GM19463 (cell line): ENCODE measurements at regions not wholly inside any gene's neighbourhood (a gene's known extent, or its start where the extent isn't known, plus 50 kb on each side); places are given as distances from the start of the nearest gene placed in this dataset.
"Not testable (repeated sequence)": the region's sequence is repeated elsewhere in the genome, so short reads cannot be mapped to it uniquely, and the experiment has no call there.

Experiments used
- ATAC-seq: cut with Tn5 transposase; IDR thresholded peaks from one replicate; pipeline ENCODE4 v1.9.1; 2021; ENCODE audit warnings: mild to moderate bottlenecking, moderate library complexity; ENCODE audit not compliant: unreplicated experiment

DNA sequence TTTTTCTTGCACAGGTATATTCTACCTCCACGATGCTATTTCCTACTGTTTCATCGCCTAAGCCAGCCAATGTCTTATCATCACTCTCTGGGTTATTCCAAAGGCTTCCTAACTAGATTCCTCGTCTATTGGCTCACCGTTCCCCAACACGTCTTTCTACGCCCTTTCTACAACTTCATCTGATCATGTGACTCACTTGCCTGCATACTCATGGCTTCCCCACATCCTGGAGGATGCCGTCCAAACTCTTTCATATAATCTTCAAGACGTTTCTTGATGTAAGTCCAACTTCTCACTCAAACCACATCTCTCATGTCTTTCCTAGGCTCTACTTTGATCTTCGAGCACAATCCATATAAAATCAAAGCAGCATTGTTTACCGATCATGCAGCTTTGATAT, 322.0 kb upstream of the PPARGC1A start:
- no peak for ATAC-seq

- no peak for ATAC-seq
These were observed 320.6 kb upstream of the PPARGC1A start for GRCh38 chr4:24210332-24210902.

DNA sequence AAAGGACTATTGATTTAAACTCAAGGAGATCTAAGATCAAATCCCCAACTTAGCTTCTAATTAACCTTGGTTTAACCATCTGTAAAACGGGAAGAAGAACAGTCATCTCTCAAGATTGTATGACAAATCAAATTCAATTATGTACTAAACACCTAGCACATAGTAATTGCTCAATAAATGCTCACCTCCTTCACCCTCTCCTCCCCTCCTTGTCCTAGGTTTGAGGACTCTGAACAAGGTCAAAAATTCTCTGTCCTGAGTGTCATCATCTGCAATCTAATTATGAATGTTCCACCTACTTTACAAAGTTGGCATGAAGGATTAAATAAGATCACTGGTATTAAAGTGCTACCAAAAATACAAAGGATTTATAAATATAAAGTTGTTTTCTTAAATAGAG, 320.1 kb upstream of the PPARGC1A start:
- no peak for ATAC-seq

GRCh38 chr4:24209131-24209530, 319.3 kb upstream of the PPARGC1A start:
- no peak for ATAC-seq

DNA sequence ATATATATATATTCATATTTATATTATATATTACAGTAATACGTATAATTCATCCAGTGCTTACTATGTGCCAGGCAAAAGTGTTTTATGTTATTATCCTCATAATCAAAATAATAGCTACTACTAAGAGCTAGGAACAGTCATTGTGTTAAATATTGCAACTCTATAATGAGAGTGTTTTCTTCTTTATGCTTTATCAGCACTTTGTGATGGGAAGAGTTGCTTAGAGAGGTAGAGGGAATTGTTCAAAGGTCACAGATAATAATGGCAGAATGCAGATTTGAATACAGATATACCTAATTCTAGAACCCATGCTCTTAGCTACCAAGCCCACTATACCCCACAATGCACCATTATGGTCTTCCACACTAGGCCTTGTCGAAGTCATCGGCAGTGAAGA, 318.8 kb upstream of the PPARGC1A start:
- ATAC-seq = no peak

- ATAC-seq = not testable (repeated sequence)
These were observed 314.9 kb upstream of the PPARGC1A start for GRCh38 chr4:24204708-24205107.

GRCh38 chr4:24203926-24204325, 314.1 kb upstream of the PPARGC1A start:
- ATAC-seq = no peak

- no peak for ATAC-seq
These were observed 312.7 kb upstream of the PPARGC1A start for GRCh38 chr4:24202579-24202978.

DNA sequence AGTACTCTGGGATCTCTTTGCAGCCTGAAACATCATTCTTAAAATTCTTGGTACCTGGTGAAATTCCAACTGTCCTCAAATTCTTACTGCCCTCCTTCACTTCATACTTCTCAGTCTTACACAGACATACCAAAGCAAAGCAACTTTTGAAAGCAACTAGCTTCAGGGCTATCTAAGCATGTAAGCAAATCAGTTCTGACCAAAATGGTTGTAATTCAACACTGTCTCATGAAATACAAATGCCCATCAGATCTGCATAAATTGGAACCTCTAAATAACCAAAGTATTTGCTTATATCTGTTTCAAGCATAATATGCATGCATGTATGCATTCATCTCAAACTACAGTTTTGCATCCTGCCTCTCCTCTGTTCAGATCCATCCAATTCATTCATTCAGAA, 308.1 kb upstream of the PPARGC1A start:
- no peak for ATAC-seq

DNA sequence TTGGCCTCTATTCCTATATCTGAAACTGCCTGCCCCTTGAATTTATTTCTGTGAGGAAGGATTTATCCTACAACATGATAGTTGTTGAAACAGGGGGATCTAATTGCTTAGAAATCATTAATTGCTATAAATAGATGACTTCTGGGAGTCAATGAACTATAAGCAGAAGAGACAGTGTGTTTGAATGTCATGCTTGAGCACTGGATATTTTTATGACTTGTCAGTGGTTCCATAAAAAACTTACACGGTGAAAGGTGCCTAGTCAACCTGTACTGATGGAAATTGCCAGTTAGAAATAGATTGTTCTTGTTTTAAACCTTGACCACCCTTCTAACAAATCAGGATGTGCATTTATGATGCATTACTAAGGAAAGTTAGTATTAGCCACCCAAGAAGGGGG, 306.9 kb upstream of the PPARGC1A start:
- ATAC-seq = no peak

GRCh38 chr4:24195991-24196736, 306.3 kb upstream of the PPARGC1A start:
- ATAC-seq = no peak

DNA sequence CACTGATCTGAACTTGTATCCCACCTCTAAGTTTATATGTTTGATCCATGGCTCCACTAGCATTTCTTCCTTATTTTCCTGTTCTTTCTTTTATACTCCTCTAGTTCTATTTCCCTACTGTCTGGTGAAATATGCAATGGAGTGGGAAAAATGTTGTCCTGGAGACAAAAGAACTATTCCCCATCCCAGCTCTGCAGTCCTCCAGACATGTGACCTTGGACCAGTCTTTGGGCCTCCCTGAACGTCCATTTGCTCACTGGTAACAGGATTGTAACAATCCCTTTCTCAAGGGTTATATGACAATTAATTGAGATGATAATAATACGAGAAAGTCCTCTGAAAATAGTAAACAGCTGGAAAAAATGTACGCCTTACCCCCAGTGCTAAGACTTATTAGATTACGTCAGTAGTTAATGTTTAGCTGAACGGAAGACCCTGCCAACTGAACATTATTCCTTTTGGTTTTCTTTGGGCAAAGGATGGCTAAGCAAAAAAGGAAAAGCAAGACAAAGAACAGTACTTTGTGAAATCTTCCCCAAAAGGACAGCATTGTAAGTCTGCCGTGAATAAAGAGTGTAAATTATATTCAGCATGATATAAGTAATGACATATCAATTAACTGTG, 302.3 kb upstream of the PPARGC1A start:
- ATAC-seq = no peak

DNA sequence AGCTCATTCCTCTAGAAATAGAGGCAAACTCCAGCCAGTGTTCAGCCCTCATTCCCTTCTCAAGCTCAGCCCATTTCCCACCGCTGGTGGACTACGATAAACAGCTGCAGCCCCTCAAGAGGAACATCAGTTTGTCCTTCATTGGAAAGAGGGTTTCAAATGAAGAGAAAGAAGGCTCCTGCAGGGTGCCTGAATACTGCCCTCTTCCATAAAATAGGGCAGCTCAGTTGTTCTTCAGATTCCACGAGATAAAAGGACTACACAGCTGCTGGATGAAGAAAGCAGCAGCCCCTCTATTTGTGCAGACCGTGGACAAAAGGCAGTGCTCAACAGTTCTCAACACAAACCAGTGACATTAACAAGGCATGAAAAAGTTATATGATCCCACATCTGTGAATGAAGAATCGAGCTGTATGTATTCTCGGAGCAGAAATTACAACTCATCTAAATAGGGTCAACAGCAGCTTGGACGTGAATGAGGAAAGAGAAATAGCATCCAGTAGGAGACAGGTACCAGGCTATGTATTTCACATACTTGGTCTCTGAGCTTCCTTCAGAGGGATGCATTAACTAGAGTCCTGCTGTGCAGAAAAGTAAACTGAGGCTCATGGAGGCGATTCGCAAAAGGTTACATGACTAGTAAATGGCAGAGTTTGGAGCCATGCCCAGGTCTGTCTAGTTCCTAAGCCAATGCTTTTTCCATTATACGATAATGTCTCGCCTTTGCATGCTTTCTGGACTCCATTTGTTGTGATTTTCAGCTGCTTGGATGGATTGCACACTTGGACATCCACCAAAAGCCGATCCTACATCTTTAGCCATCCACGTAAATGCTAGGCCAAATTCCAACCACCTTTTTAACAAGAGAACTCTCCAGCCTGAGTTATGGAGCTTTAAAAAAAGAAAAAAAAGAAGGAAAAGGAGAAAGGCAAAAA, 301.2 kb upstream of the PPARGC1A start:
- no peak for ATAC-seq

- ATAC-seq = no peak
These were observed 298.6 kb upstream of the PPARGC1A start for GRCh38 chr4:24188459-24188858.

- ATAC-seq = no peak
These were observed 296.6 kb upstream of the PPARGC1A start for GRCh38 chr4:24186466-24186865.

GRCh38 chr4:24181005-24181404, 291.2 kb upstream of the PPARGC1A start:
- no peak for ATAC-seq

GRCh38 chr4:24180586-24180985, 290.7 kb upstream of the PPARGC1A start:
- no peak for ATAC-seq

DNA sequence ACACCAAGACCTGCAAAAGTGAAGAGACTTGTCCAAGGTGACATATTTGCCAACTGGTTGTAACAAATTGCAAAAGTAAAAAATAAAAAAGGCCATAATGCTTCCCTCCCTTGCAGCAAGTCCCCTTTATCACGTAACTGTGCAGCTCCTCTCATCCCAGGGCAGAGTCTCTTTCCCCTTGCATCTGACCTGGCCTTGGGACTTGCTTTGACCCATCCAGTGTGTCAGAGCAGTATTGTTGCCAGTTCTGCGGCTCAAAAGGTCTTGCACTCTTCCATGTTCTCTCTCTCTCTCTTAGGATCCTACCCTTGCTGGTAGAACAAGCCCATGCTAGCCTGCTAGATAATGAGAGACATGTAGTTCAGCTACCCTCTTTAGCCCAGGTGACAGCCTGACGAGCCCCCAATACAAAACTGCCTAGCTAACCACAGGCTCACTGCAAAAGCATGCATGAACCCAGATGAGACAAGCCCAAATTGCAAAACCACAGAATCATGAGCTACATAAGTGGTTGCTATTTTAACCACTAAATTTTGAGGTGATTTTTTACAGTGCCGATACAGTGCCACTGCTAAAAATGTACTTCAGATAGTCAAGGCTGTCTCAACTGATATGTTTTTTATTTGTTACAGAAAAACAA, 289.5 kb upstream of the PPARGC1A start:
- ATAC-seq = no peak

GRCh38 chr4:24177443-24177842, 287.6 kb upstream of the PPARGC1A start:
- not testable (repeated sequence) for ATAC-seq

GRCh38 chr4:24175707-24176106, 285.9 kb upstream of the PPARGC1A start:
- no peak for ATAC-seq

DNA sequence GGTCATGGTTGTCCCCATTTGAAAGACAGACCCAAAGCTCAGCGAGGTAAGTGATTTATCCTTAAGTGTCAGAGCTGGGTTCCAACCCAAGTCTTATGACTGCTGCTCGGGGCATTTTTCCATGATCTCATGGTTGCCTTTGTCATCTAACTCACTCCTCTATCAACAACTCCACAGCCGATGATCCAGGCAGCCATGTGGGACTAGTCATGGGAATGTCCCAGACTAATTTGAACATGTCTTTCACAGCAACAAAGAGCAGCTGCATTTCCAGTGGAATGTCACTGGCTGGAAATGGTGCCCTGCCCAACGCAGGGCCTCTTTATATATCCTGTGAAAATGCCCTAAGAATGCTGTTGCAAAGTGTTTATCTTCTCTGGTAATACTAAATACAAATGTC, 284.8 kb upstream of the PPARGC1A start:
- no peak for ATAC-seq
